GM18520 (cell line): ENCODE measurements at regions not wholly inside any gene's neighbourhood (a gene's known extent, or its start where the extent isn't known, plus 50 kb on each side); places are given as distances from the start of the nearest gene placed in this dataset.
"Not testable (repeated sequence)": the region's sequence is repeated elsewhere in the genome, so short reads cannot be mapped to it uniquely, and the experiment has no call there.

Experiments
- ATAC-seq: cut with Tn5 transposase; IDR thresholded peaks from one replicate; pipeline ENCODE4 v1.9.1; 2021; ENCODE audit not compliant: unreplicated experiment

DNA sequence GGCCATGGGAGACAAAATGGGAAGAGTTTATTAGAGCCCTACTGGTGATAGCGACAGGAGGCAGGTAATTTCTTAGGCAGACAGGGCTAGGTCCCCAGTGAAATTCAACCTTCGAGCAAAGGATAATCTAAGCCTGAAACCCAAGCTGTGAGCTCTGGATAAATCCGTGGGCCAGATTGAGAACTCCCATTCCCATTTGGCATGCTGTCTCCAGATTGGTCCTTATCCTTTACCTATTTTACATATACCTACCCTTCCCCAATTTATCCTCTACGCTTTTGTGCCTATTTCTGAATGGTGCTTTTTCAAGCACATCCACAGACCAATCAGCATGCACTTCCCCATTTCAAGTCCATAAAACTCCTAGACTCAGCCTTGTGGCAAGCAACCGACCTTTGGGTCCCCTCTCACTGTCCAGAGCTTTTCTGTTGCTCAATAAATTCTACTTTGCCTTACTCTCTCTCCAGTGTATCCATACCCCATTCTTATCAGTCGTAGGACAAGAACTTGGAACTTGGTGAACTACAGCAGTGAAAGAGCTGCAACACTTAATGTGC is 268.0 kb downstream of the MYCN start:
- ATAC-seq, result no peak

DNA sequence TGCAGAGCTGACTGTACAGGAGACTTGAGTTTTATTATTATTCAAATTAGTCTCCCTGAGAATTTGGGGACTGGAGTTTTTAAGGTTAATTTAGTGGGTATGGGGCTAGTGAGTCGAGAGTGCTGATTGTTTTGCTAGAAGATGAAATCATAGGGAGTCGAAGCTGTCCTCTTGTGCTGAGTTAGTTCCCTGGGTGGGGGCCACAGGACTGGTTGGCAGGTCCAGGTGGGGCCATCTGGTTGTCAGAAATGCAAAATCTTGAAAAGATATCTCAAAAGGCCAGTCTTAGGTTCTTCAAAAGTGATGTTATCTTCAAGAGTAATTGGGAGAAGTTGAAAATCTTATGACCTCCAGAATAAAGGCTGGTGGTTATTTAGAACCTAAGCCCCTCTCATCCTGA is 267.3 kb downstream of the MYCN start:
- no peak for ATAC-seq

DNA sequence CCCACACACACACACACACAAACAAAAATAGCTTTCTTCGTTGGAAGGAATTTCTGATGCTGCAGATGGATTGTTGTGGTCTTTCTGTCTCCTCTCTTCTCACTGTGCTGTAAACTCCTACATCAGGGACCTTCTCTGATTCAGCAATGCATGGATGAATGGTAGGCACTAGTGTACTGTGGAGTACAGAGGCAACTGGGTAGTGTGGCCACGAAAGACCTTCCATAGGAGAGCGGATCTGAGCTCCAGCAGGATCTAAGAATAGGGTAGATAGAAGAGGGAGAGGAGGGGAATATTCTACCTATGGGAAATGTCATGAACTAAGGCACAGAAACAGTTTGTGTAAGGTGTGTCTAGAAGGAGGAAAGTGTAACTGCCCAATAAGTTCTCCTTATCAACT is 266.8 kb downstream of the MYCN start:
- ATAC-seq, result no peak

DNA sequence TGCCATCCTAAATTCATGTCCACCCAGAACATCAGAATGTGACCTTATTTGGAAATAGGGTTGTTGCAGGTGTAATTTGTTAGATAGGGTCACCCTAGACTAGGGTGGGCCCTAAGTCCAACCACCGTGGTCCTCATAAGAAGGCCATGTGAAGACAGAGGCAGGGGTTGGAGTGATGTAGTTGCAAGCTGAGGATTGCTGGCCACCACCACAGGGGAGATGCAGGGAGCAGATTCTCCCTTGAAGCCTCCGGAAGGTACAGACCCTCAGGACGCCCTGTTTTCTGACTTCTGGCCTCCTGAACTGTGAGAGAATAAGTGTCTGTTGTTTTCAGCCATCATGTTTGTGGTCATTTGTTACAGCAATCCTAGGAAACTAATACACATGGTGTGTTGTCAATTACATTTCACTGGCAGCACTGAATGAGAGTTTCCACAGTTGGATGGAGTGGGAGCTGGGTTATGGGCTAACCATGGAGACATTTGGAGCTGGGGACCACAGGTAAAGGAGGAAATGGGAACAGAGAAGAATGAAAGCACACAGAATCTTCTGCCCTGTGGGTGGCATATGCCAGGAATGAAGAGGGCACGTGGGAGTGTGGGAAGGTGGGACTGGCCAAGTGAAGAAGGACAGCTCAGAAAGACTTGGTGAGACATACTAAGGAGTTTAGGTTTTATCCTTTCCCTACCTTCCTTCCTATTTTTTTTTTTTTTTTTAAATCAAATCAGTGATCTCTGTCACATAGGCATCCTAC is 266.0 kb downstream of the MYCN start:
- no peak for ATAC-seq

DNA sequence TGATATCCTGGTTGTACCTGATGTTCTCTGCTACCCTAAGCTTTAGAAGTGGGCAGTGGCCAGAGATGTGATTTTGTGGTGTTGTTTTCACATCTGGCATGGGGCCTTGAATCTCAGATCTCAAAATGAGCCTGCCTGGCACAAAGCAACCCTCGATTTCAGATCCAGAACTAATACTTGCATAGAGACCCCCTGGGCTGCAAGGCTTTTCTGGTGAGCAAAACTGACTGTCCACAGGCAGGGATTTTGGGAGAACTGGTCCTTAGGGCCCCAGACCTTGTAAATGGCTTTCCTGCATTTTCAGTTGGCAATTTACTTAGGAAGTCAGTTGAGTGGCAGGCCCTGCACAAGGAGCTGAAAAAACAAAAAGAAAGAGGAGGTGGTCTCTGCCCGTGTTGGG is 265.3 kb downstream of the MYCN start:
- ATAC-seq, result no peak

DNA sequence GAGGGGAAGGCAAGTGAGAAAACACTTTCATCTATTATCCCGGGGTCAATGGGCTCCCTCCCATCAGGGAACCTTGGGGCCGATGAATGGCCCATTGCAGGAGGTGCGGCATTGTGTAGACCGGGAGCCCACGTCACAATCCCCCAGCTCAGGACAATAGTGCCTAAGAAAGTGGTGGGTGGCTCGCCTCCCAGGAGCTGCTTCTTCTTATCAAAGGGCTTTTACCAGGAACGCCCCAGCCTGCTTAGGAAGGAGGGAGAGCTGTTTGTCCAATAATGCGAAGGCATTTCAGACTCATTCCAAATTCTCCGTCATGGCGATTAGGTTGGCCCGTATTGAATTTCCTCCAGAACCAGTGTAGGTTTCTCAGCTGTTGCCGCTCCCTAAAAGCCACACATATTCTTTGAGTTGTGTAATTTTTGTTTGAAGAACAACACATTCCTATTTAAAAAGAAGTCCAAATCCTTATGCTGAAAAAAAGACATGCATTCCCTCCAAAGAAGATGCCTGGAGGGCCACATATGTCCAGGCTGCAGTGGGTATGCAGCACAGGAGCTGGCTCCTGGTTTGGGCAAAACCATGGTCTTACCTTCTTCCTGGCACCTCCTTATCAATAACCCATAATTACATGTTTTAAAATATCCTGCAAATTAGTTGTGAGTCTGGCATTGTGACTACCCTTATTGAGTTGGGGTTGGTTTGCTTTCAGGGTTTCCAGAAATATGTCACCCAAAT is 264.7 kb downstream of the MYCN start:
- ATAC-seq, result no peak

DNA sequence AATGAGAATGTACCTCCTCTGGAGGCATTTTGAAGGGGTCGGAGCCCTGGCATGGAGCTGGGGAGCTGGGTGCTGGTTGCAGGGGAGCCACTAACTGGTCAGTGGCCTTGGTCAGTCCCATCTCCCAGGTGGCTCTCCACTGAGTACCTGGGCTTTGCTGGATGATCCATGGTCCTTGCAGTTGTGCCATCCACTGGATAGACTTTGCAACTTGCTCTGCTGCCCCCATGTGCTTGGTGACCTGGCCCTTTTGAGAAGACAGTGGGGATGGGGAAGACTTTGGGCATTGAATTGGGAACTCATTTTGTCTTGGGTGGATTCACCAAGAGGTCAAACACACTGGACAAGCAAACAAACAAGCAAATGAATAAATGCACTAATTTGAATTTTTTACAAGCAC is 263.9 kb downstream of the MYCN start:
- ATAC-seq, result no peak

DNA sequence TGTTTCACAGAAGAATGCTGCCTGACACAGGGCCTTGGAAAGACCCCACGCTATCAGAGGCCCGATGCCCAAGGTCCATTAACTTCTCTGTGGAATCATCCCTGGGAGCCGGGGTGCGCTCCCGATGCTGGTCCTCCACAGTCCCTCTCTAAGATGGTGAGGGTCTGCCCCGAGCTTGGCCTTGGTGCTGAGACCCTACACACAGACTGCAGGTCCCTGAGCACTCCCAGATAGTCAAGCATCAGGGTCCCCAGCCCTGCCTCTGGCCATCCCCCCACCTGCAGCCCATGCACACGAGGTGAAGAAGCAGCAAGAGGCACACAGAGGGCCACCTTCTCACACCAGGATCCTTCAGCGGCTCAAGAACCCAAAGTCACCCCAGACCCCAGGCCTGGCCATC is 263.3 kb downstream of the MYCN start:
- no peak for ATAC-seq

DNA sequence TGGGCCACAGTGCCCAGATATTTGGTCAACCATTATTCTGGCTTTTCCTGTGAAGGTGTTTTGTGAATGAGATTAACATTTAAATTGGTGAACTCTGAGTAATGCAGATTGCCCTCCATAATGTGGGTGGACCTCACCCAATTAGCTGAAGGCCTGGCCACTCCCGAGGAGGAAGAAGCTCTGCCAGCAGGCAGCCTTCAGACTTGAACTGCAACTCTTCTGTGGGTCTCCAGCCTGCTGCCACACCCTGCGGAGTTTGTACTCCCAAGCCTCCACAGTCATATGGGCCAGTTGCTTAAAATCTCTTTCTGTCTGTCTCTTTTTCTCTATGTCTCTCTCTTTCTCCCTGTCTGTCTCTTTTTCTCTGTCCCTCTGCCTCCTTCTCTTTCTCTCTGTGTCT is 262.7 kb downstream of the MYCN start:
- ATAC-seq, result no peak

DNA sequence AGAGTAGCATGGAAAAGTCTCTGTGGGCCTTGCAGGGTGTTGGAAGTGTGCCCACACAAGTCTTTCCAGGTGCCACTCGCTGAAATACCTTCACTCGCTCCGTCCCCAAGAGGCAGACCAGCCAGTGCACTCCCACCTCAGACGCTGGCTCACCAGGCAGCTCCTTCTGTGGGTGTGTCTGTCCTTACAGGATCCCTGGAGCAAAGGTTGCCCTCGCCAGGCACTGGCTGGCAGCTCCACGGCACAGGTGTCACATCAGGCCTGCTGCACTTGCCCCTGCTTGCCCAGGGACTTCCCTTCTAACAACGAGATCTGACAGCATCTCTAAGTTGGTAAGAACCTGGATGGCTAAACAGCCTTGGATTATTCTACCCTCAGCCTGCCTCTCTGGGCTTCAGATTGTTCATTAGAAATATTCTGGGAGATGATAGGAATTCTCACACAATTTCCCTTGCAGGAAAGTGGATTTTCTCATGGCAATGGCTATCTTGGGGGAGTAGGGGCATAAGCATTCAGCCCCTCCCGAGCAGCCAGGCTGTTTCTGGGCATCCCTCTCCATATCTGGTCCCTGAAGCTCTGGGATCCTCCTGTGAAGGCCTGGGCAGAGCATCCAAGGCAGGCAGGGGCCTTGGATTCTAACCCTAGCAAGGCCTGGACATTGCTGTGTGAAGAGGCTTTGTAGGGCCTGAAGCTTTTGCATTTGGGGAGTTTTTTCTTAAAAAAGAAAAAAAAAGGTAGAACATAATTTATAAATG is 262.1 kb downstream of the MYCN start:
- ATAC-seq, result no peak

DNA sequence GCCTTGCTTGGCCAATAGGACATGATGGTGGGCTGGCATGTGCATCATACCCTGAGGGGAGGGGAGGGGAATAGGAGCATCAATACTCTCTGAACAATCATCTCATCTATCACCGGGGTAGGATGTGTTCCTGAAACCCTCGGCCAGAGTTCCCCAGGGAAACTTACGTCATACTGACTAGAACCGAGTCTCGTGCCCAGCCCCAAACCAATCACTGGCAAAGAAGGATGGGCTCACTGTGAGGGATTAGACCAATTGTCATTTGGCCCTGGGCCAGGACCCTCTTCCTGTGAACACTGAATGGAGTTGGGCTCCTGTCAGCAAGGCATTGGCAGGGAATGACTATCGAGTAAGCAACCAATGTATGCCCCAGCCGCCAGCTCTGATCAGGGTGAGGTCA is 261.5 kb downstream of the MYCN start:
- ATAC-seq, result no peak

DNA sequence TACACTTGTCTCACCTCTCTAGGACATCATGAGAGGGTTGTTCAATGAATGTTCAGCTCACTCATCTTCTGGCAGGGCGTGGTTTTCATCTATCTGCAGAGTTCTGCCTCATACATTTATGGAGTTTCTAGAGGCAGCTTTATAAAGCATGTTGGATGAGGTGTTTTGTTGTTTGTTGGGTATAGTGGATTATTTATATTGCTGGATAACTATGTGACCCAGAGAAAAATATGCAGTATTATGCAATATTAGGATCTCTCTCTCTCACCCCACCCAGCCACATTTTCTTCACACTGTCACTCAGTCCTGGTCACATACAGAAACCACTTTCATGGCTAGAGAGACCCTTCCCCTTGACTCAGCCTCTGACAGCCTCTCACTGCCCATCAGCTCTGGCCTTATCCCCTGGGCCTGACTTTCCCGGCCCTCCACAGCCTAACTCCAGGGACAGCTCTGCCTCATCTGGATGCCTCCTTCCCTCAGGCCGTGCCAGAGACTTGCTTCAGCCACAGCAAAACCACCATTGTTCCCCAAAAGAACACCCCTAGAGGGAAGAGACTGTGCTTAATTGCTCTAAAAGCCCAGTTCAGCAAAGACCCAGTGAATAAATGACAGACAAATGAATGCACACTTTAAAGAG is 260.3 kb downstream of the MYCN start:
- ATAC-seq, result no peak

DNA sequence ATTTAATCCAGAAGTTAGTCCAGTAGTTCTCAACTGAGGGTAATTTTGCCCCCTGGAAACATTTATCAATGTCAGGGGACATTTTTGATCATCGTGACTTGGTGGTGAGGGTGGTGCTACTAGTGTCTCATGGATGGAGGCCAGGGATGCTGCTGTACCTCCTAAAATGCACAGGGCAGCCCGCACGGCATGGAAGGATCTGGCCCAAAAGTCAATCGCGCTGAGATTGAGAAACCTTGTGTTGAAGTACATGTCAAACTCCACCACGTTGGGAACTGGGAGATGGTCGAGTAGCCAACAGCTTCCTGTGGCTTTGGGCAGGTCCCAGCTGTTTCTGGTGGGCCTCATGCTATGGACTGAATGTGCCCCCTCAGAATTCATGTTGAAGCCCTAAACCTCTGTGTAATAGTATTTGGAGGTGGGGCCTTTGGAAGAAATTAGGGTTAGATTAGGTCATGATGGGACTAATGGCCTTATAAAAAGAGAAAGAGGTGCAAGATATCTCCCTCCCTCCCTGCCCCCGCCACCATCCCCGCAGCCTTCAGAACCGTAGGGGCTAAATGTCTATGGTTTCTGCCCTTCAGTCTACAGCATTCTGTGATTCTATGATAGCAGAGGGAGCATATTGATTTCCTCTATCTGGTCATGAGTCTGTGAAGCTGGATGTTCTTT is 259.7 kb downstream of the MYCN start:
- no peak for ATAC-seq

DNA sequence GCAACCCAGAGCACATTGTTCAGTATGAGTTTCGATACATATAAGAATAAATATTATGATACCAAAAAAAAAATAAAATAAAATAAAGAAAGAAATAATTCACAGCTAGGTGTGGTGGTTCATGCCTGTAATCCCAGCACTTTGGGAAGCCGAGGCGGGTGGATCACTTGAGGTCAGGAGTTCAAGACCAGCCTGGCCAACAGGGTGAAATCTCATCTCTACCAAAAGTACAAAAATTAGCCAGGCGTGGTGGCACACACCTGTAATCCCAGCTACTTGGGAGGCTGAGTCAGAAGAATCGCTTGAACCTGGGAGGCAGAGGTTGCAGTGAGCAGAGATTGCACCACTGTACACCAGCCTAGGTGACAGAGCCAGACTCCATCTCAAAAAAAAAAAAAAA is 258.9 kb downstream of the MYCN start:
- not testable (repeated sequence) for ATAC-seq

DNA sequence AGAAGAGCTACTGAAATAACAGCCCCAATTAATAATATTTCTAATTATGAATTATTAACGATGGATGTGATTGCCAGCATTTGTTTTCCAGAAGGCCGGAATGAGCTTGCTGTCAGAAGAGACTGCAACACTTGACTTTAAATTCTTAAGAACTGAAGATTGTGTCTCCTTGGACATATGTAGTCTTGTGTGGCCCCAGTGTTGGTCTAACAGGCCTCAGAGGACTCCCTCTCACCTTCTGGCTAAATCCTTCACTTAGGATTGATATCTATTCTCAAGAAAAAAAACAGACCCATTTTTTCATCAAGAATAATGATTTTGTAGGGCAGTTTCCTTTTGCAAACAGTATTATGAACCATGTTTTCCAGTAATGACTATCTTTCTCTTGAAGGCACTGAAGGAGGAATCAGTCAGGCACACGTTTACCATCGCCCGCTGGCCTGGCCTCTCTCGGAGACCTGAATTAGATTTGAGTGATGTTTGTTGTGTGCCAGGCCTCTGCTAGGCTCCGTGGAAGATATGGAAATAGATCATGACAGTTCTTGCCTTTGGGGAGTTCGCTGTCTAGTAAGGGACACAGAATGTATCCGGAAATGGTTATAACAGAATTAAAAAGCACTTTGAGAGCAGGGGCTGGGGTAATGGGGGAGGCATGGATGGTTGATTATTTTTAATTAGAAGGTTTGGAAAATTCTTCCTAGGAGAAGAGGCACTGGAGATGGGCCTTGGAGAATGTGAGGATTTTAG is 258.0 kb downstream of the MYCN start:
- no peak for ATAC-seq

DNA sequence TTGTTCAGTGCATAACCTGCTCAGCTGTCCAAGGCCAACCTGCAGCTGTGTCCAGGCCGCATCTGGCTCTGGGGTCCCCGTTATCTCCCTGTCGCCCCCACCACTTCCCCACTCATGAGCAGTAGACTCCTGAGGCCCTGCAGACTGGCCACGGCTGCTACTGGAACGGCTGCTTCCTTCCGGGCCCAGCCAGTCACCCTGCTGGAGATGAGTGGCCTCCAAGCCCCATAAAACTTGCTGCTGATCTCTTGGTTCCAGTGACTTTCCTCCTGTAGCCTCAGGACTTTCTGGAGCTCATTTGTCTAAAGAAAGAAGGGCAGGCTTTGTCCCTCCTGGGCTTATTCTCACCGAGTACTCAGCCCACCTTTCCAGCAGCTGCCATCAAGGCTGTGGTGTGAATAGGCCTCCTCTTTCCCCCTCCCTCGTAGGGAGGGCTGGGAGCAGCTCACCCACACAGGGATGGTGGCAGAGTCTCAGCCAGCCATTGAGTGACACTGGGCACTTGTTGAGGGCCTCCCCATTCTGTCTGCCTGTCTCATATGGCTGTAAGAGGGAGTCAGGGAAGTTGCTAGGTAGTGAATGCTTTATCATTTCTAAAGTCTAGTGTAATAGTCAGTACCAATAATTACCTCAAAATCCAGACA is 257.3 kb downstream of the MYCN start:
- no peak for ATAC-seq

DNA sequence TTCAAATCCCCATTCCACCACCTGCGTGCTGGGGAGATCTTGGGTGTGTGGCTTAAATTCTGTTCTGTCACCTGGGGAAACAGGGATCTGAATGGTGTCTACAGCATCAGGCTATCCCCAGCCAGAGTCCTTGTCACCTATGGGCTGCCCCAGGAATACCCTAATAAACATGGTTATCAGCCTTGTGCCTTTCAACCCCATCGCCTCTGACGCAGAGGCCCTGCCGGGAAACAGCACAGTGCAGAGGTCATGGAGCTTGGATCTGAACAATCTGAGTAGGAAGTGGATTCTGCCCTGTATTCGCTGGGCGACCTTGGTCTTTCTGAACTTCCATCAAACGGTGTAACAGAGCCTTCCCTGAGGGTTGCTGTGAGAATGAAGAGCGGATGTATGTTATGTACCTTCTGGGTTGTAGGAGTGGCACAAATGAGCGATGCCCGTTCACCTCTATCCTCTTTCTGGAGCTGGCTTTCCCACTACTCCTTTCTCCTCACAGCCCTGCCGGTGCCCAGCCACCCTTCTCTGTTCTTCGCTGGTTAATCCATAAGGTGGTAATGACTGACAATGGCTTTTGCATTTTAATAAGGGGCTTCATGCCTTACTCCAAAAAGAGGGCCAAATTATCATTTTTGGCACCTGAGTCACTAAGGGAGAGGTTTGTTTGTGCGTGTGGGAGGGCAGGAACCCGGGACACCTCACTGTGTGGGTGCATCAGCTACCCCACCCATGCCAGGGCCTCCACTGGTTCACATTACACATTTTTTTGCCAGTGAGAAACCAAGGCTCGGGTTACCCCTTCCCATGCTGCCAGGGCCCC is 256.5 kb downstream of the MYCN start:
- no peak for ATAC-seq

DNA sequence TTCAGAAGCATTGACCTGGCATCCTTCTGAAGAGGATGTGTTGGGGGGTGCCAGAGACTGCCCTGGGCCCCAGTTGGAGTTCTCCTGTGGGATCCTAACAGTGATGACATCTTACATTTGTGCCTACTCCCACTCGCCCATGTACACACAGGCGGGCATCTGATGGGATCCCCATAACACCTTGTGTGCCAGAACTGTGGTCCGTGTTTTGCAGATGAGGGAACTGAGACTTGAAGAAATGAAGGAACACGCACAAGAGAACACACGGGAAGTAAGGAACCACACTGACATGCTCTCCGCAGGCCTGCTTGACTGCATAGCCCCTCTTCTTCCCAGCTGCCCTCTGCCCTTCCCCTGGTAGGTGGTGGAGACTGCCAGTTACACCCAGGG is 255.3 kb downstream of the MYCN start:
- no peak for ATAC-seq
